Ovary (tissue), 3 donors: ENCODE measurements at regions not wholly inside any gene's neighbourhood (a gene's known extent, or its start where the extent isn't known, plus 50 kb on each side); places are given as distances from the start of the nearest gene placed in this dataset.

Source experiments
- CTCF ChIP-seq, 3 donors: fragments of 450-650 bp in 2 of 3; fragments of 200-600 bp in 1 of 3; IDR thresholded peaks; one replicate each; pipeline versions ENCODE4 v1.5.1 to v1.8.0; 2016 to 2022; ENCODE audit warnings: antibody characterized with exemption in 3 of 3, mild to moderate bottlenecking in 1 of 3
- POLR2A ChIP-seq: fragments of 450-650 bp; IDR thresholded peaks from one replicate; pipeline ENCODE4 v1.6.1; 2017; ENCODE audit warnings: antibody characterized with exemption, mild to moderate bottlenecking, moderate library complexity
- donor health status: DM: no; HTN: no; CAD: no.

DNA sequence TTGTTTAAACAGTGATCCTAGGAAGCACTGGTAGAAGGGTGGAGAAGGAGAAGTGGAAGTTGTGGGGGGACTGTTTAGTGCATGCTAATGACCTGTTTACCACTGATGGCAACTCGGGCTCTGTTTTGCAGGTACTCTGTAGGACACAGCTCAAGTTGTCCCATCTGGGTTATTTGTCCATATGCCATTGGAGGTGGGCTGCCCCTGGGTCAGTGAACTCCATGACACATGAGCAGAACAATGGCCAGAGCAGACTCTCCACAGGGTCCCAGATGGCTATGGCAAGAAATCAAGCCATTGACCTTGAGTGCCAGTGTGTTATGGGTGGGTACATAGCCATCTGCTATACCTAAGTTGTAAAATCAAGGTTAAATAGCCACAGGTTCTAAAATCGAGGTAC is 175.9 kb downstream of the GAS1 start:
- TF ChIP-seq CTCF (IDR thresholded peaks at IDR 0.05) (no peak), POLR2A (no peak)
